T-helper 17 cell (primary cell): ENCODE measurements at regions not wholly inside any gene's neighbourhood (a gene's known extent, or its start where the extent isn't known, plus 50 kb on each side); places are given as distances from the start of the nearest gene placed in this dataset.

Experiments used
- ATAC-seq: fragments of 150-1000 bp; cut with Tn5 transposase; 2 replicates; pipeline ENCODE4 v1.10.0; 2021; ENCODE audit warnings: mild to moderate bottlenecking, moderate library complexity
- DNase-seq, 3 donors: peaks; one replicate each; pipeline versions ENCODE4 v3.0.0 to v3.0.0-alpha.2; 2020 to 2021
- H3K9me3 ChIP-seq: one replicate; pipeline ENCODE4 v1.7.0; 2013; ENCODE audit warnings: low read length, mild to moderate bottlenecking; ENCODE audit not compliant: control insufficient read depth, poor library complexity, severe bottlenecking
- H3K27ac Mint-ChIP-seq: one replicate; pipeline ENCODE4 v1.8.0; 2022; ENCODE audit warnings: mild to moderate bottlenecking, moderate library complexity, mixed read lengths
- H3K27me3 Mint-ChIP-seq: one replicate; pipeline ENCODE4 v1.8.0; 2022; ENCODE audit warnings: mixed read lengths
- H3K36me3 Mint-ChIP-seq: one replicate; pipeline ENCODE4 v1.8.0; 2022; ENCODE audit warnings: low read depth, mixed read lengths
- H3K4me1 Mint-ChIP-seq: one replicate; pipeline ENCODE4 v1.8.0; 2022; ENCODE audit warnings: mild to moderate bottlenecking, mixed read lengths
- H3K4me3 Mint-ChIP-seq: one replicate; pipeline ENCODE4 v1.8.0; 2022; ENCODE audit warnings: mild to moderate bottlenecking, moderate library complexity, mixed read lengths

DNA sequence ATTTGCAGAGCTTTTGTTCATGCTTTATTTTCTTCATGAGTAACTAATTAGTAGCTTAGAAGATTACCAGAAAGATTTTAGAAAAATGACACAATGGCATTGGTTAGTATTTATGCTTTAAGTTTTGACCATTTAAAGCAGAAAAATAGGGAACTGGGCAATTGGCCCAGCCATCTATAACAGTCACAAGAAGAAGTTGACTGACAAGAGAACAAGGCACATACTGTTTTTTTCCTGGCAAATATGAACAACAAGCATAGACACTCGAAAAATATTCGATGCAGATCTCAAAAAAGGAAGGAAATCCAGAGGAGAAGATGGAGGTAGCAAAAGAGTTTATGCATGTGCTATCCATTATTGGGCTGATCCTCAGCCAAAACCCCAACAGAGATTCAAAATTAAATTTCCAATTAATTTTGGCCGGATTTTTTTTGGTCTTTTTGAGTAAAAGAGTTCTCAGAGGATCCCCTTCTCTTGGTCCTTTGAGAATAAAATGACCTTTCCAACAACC is 200.8 kb upstream of the SLC35G4 start:
- Mint-ChIP-seq H3K4me3 (no peak overlapping the region), H3K4me1 (no peaks in the 10 kb centered on the region), H3K27me3 (peaks cover 5% of the 10 kb centered on the region), H3K36me3 (no peaks in the 10 kb centered on the region), H3K27ac (no peak overlapping the region)
- DNase-seq = no peak
- ATAC-seq = no peak
- H3K9me3 ChIP-seq = no peaks in the 10 kb centered on the region

DNA sequence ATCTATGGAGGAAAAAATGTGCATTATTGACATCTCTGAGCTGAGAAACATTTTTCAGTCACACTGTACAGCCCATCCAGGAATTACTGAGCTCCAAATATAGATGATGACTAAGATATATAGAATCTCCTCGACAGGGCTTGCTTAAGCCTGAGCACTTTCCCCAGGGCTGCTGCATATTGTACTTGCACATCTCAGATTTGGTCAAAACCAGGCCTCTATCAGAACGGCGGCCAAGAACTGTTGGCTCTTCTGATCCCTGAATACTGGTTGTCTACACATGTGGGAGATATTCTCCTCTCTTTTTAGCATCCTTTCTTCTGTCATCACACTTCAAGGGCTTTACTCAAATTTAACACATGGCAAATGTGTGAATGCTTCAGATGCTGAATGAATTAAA is 201.5 kb upstream of the SLC35G4 start:
- no peak overlapping the region for H3K27ac Mint-ChIP-seq
- H3K4me3 Mint-ChIP-seq = no peak overlapping the region
- no peak for ATAC-seq
- peaks cover 5% of the 10 kb centered on the region for H3K27me3 Mint-ChIP-seq
- H3K36me3 Mint-ChIP-seq = no peaks in the 10 kb centered on the region
- DNase-seq = no peak
- H3K9me3 ChIP-seq = no peaks in the 10 kb centered on the region
- H3K4me1 Mint-ChIP-seq = no peaks in the 10 kb centered on the region

GRCh38 chr18:11405804-11406203 is 203.6 kb upstream of the SLC35G4 start:
- DNase-seq (no peak), ATAC-seq (no peak)
- Mint-ChIP-seq H3K4me1 (no peaks in the 10 kb centered on the region), H3K27me3 (no peaks in the 10 kb centered on the region), H3K27ac (no peak overlapping the region), H3K36me3 (no peaks in the 10 kb centered on the region), H3K4me3 (no peak overlapping the region)
- no peaks in the 10 kb centered on the region for H3K9me3 ChIP-seq

DNA sequence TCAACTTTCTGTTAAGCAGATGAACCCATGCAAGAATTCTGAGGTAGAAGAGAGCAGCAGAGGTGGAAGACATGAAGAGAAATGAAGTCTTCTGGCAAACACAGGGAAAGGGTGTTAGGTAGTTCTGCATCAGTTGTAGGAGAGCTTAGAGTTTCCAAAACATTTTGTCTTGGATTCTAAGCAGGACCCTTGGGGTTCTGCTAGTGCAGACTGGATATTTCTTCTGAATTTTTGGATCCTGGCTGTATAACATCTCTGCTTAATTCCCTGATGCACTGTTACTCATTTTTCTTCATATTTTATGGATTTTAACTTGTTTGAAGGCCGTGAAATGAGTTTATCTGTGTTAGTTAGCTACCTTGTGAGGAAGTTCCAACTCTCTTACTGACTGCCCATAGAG is 208.7 kb upstream of the SLC35G4 start:
- H3K9me3 ChIP-seq = no peaks in the 10 kb centered on the region
- Mint-ChIP-seq H3K27ac (no peak overlapping the region), H3K27me3 (no peaks in the 10 kb centered on the region), H3K4me3 (no peak overlapping the region), H3K4me1 (no peaks in the 10 kb centered on the region), H3K36me3 (no peaks in the 10 kb centered on the region)
- DNase-seq (no peak), ATAC-seq (no peak)

- H3K4me3 Mint-ChIP-seq = no peak overlapping the region
- H3K27me3 Mint-ChIP-seq = no peaks in the 10 kb centered on the region
- no peaks in the 10 kb centered on the region for H3K9me3 ChIP-seq
- ATAC-seq (no peak), DNase-seq (no peak)
- no peaks in the 10 kb centered on the region for H3K4me1 Mint-ChIP-seq
- no peak overlapping the region for H3K27ac Mint-ChIP-seq
- H3K36me3 Mint-ChIP-seq = no peaks in the 10 kb centered on the region
Measured at GRCh38 chr18:11398625-11399024, 210.8 kb upstream of the SLC35G4 start.

DNA sequence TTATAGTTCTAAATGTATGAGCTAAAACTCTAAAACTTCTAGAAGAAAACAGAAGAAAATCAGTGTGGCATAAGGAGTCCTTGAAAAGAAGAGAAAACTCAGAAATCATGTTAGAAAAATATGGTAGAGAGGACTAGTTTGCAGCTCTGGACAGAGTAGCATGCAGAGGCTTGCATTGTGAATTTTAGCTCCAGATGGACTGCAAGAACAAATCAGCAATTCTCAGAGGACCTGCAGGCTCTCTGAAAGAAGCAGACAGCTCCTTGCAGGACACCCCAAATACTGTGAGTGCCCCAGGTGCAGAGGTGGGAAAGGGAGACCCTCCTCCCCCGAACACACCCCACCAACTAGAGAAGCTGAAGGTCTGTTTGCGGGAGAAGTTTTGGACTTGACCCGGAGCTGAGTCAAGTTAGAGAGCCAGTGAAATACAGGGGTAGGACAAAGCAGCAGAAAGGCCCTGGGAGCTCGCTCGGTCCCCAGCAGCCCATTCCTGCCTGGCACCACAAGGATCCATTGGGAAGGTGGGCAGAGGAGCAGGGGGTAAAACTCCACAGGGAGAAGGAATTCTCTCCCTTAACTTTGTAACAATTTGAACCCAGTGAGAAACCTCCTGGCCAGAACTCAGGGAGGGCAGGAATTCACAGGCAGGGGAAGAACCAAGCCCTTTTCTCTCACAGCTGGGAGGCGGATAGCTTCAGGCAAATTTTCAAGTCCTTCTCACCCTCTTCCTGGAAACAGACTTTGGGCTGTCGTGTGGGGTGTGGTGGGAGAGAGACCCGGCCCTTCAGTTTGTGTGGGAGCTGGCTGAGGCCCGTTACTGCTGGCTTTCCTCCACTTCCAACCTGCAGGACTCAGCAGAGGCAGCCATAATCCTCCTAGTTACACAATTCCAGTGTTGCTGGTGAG is 216.2 kb upstream of the SLC35G4 start:
- no peak for DNase-seq
- H3K27ac Mint-ChIP-seq = no peak overlapping the region
- no peaks in the 10 kb centered on the region for H3K4me1 Mint-ChIP-seq
- no peak overlapping the region for H3K4me3 Mint-ChIP-seq
- no peaks in the 10 kb centered on the region for H3K9me3 ChIP-seq
- ATAC-seq = no peak
- H3K36me3 Mint-ChIP-seq = no peaks in the 10 kb centered on the region
- H3K27me3 Mint-ChIP-seq = no peaks in the 10 kb centered on the region

- DNase-seq (no peak), ATAC-seq (no peak)
- Mint-ChIP-seq H3K36me3 (no peaks in the 10 kb centered on the region), H3K27me3 (no peaks in the 10 kb centered on the region), H3K4me3 (no peak overlapping the region), H3K4me1 (no peaks in the 10 kb centered on the region), H3K27ac (no peak overlapping the region)
- no peaks in the 10 kb centered on the region for H3K9me3 ChIP-seq
Measured at GRCh38 chr18:11392292-11392691, 217.1 kb upstream of the SLC35G4 start.

DNA sequence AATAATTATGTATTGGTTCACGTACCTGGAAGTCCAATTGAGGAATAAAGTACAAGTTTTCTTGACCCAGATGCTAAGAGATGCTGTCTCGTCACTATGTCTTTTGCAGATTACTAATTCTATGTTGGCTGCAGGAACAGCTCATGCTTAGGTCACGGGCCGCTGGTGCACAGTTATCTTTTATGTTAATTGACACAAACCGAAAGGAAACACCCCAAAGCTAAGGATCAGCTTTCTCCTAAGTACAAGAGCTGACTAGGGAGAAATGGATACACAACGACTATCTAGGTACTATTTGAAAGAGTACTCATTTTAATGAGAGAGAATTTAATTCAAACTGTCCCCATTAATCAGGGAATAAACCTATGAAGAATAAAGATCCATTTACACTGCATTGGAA is 217.7 kb upstream of the SLC35G4 start:
- H3K9me3 ChIP-seq = no peaks in the 10 kb centered on the region
- DNase-seq = no peak
- ATAC-seq = no peak
- Mint-ChIP-seq H3K27me3 (no peaks in the 10 kb centered on the region), H3K4me3 (no peak overlapping the region), H3K36me3 (no peaks in the 10 kb centered on the region), H3K4me1 (no peaks in the 10 kb centered on the region), H3K27ac (no peak overlapping the region)

GRCh38 chr18:11388755-11389680 is 220.4 kb upstream of the SLC35G4 start:
- Mint-ChIP-seq H3K4me1 (no peaks in the 10 kb centered on the region), H3K27ac (no peak overlapping the region), H3K4me3 (no peak overlapping the region), H3K27me3 (no peaks in the 10 kb centered on the region), H3K36me3 (no peaks in the 10 kb centered on the region)
- ATAC-seq (no peak), DNase-seq (no peak)
- no peaks in the 10 kb centered on the region for H3K9me3 ChIP-seq

- Mint-ChIP-seq H3K4me3 (no peak overlapping the region), H3K4me1 (no peaks in the 10 kb centered on the region), H3K27ac (no peak overlapping the region), H3K36me3 (no peaks in the 10 kb centered on the region), H3K27me3 (no peaks in the 10 kb centered on the region)
- DNase-seq (no peak), ATAC-seq (no peak)
- no peaks in the 10 kb centered on the region for H3K9me3 ChIP-seq
Measured at GRCh38 chr18:11387880-11388279, 221.5 kb upstream of the SLC35G4 start.

- Mint-ChIP-seq H3K27ac (no peak overlapping the region), H3K4me1 (no peaks in the 10 kb centered on the region), H3K4me3 (no peak overlapping the region), H3K36me3 (no peaks in the 10 kb centered on the region), H3K27me3 (peaks cover 6% of the 10 kb centered on the region)
- DNase-seq (no peak), ATAC-seq (no peak)
- H3K9me3 ChIP-seq = no peaks in the 10 kb centered on the region
Measured at GRCh38 chr18:11383381-11383780, 226.0 kb upstream of the SLC35G4 start.

GRCh38 chr18:11380968-11381367 is 228.4 kb upstream of the SLC35G4 start:
- Mint-ChIP-seq H3K4me3 (no peak overlapping the region), H3K36me3 (no peaks in the 10 kb centered on the region), H3K27ac (no peak overlapping the region), H3K4me1 (no peaks in the 10 kb centered on the region), H3K27me3 (peaks cover 9% of the 10 kb centered on the region)
- DNase-seq (no peak), ATAC-seq (no peak)
- no peaks in the 10 kb centered on the region for H3K9me3 ChIP-seq

GRCh38 chr18:11379660-11380059 is 229.7 kb upstream of the SLC35G4 start:
- no peak overlapping the region for H3K4me3 Mint-ChIP-seq
- DNase-seq (no peak), ATAC-seq (no peak)
- no peaks in the 10 kb centered on the region for H3K4me1 Mint-ChIP-seq
- H3K27ac Mint-ChIP-seq = no peak overlapping the region
- peaks cover 18% of the 10 kb centered on the region for H3K27me3 Mint-ChIP-seq
- no peaks in the 10 kb centered on the region for H3K9me3 ChIP-seq
- H3K36me3 Mint-ChIP-seq = no peaks in the 10 kb centered on the region
